Renal cortical epithelial cell (primary cell): ENCODE measurements at regions not wholly inside any gene's neighbourhood (a gene's known extent, or its start where the extent isn't known, plus 50 kb on each side); places are given as distances from the start of the nearest gene placed in this dataset.
"Not testable (repeated sequence)": the region's sequence is repeated elsewhere in the genome, so short reads cannot be mapped to it uniquely, and the experiment has no call there.

Experiments
- DNase-seq: peaks from one replicate; pipeline ENCODE4 v3.0.0-alpha.2; 2011; ENCODE audit warnings: low read depth

DNA sequence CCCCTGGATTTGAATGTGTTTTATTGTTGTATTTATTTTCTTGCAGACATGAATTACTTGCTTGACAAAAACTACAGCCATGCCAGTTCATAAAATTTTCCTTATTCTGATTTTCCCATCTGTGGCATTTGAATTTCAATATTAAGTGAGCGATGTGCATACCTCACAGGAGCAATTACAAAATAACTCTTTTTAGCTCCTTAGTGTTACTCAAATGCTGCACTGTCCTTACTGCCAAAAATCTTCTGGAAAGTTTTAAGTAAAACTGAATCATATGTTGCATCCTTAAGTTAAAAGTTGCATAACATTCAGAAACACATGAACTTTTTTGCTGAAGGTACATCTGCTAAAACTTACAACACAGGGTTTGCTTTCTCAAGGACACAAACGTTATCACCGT is 120.1 kb downstream of the OR4M2 start:
- DNase-seq, result not testable (repeated sequence)

DNA sequence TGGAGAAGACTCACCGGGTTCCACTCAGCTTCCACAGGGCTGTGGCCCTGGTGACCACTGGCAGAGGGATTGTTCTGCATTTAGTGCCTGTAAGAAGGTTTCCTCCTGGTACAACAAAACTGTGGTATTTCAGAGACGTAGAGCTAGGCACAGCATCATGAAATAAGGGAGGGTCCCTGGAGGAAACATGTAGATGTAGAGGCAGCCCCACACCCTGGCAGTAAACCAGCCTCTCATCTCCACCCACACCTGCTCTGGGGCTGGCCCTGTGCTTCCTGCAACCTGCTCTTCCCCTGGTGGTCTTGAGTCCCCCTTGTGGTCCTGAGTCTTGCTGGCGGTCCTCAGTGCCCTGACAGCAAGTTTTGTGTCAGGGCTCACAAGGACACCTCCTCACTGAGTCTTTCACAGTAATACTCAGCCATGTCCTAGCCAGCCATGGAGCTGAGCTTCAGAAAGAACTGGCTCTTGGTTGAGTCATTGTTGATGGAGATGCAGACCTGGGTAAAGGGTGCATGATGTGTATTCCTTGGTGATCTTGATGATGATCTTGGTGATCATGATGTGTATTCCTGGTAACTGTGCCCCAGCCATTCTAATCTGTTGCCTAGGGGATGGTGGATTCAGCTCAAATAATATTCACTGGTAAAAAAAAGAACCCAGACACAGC is 121.8 kb downstream of the OR4M2 start:
- not testable (repeated sequence) for DNase-seq

DNA sequence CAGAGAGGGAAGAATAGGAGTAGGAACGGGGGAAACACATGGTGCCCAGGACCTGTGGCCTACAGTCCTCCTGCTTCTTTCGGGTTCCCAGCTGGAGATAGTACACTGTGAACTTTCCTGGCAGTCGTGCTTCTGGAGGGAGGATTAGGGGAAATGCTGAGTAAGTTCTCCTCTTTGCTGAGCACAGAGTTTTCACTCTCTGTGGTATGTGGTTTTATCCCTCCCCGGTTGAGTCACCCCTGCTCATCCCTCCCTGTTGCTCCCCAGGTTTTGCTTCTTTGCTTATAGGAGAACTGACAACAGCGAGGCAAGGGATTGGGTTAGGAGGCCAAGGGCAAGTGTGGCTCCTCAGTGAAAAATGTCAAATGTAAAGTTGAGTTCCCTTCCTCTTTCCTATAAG is 122.9 kb downstream of the OR4M2 start:
- DNase-seq, result not testable (repeated sequence)

DNA sequence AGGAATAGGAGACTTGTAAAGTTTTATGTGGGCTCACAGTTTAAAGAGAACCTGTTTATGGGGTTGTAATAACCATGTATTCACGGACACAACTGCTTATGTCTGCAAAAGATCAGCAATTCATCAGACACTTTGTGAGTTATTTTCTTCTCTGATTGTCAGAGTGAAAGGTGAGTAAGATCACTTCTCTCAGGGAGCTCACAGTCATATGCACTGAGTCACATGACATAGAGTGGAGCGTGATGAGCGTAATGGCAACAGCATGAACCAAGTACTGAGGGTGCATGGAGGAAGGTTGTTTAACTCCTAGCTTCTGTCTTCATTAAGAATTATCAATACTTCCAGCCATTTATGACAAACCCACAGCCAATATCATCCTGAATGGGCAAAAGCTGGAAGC is 128.8 kb downstream of the OR4M2 start:
- not testable (repeated sequence) for DNase-seq

DNA sequence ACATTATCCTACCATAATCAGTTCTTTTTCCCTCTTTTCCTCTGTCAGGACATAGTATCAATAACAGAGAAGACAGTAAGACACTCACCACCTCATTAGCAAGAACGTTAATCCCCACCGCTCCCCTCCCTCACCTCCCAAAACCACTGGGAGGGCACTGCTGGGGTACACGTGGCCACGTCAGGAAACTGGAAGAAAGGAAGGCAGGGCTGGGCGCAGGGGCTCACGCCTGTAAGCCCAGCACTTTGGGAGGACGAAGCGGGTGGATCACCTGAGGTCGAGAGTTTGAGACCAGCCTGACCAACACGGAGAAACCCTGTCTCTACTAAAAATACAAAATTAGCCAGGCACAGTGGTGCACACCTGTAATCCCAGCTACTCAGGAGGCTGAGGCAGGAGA is 142.3 kb downstream of the OR4M2 start:
- not testable (repeated sequence) for DNase-seq

DNA sequence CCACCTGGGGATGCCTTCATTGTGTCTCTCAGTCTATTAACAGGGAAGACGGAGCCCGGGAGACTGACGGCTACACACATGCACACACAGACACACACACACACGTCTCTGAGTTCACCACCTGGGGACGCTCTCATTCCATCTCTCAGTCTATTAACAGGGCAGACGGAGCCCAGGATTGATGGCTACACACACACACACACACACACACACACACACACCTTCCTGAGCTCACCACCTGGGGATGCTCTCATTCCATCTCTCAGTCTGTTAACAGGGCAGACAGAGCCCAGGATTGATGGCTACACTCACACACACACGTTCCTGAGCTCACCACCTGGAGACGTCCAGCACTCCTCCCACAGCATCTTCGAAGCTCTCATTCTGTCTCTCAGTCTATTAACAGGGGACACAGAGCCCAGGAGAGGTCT is 143.9 kb downstream of the OR4M2 start:
- no peak for DNase-seq

DNA sequence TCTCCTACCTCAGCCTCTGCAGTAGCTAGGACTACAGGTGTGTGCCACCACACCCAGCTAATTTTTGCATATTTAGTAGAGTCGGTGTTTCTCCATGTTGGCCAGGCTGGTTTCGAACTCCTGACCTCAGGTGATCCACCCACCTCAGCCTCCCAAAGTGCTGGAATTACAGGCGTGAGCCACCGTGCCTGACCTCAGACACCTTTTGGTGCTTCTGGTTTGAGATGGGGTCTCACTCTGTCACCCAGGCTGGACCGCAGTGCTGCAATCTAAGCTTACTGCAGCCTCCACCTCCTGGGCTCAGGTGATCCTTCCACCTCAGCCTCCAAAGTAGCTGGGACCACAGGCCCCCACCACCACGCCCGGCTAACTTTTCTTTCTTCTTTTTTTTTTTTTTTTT is 144.6 kb downstream of the OR4M2 start:
- DNase-seq, result not testable (repeated sequence)

DNA sequence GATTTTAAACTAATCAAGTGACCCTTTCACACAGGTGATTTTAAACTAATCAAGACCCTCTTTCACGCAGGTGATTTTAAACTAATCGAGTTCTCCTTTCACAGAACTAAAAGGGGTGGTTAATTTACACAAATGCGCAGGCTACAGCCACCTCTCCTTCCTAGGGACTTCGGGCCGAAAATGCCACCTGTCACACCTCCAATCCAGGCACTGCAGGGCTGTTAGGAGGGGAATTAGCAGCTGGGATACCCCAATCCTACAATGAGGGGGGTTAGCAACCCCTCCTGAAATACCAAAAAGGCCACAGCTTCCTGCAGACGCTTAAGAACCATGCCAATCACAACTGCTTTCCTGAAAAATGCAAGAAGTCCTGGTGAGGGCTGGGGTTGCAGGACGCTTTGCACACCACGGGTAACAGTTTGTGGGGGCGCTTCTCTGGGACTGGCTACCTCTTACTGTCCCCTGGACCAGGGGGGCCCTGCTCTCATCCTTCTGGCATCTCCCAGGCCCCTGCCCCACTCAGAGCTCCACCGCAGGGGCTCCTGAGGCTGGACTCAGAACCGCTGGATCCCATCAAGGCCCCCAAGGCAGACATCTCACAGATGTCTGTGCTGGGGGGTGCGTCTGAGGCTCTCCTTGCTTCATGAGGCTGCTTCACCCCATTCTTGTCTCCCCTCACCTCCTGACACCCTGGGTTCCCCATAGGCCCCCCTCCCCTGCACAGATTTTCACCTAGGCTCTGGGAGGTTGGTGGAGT is 145.9 kb downstream of the OR4M2 start:
- DNase-seq, result no peak

DNA sequence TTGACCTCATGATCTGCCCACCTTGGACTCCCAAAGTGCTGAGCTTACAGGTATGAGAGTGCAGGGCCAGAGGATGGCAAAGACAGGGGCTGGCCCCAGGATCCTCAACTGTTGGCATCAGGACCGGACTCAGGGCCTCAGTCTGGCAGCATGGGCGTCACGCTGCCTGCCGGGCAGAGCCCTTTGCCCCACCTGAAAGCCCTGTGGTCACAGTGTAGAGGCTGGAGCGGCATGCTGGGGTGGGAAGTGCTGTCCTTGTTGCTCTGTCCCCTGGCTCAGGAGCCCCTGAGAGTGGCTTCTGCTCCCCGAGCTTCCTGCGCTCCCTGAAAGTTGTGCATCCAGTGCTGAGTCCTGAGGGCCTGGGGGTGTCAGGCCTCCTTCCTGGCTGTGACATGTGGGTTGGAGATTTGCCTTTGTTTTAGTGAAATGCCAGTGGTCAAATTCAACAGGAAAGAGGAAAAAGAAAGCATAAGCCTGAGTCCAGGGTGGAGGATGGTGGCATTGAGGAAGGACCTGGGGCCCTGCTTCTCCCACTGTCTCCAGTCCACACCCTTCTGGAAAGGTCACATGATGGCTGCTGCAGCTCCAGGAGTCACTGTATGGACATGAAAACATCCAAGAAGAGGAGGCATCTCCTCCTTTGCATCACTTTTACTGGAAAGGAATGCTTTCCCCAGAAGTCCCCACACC is 147.2 kb downstream of the OR4M2 start:
- DNase-seq, result no peak

DNA sequence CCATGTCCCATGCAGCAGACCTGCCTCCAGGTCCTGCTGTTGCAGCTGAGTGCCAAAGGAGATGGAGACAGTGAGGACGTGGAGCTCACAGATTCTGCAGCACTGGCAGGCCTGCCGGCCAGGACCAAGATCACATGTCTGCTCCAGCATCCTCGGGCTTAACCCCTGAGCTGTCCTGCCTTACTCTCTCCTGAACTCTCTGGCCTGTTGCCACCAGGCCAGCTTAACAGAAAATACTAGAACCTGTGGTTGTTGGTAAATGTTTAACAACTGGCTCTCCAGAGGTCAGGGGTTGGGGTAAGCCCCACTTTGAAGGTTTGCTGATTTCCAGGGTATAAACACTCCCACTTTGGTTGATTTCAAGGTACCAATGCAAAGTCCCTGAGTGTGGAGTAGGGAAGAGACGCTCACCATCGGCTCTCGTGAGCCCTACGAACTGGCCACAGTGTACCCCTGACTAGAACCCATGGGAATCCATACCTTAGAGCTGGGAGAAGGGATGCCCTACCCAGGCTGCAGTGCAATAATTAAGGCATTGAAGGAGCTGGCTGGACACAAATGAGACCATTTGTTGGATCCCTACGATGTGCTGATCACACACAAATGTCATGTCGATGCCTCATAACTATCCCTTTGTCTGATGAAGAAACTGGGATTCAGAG is 147.9 kb downstream of the OR4M2 start:
- no peak for DNase-seq

DNA sequence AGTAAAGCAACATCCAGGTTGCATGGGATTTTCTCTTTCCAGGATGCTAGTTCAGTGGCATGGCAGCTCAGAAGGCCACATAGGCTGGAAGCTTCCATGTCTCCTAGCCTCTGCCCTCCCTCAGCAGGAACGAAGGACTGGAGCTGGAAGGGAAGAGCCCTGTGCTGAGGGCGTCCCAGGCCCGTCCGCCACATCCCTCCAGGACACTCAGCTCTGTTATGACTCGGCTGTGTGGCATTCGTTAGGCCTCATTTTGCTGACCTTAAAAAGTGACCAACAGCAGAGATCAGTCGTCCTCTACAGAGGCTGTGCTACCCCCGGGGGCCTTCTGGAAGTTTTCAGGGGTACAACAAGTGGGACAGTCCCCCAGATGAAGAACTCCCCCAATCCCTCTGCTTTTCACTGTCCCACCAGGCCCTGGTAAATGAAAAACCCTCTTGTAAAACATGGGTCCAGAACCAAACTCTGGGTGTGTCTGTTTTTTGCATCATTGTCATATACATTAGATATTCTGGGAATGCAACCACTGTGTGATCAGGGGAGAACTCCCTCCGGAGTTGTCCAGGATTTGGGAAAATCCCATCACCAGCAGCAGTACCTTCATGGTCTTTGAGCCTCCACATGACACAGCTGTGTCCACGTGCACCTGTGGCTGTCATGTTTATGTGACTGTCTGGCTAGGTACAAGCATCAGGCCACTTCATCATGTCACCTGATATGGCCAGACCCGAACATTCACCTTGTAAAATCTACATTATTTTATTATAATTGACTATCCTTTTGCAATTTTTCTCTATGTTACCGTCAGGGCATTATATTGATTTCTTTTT is 149.9 kb downstream of the OR4M2 start:
- DNase-seq, result no peak

DNA sequence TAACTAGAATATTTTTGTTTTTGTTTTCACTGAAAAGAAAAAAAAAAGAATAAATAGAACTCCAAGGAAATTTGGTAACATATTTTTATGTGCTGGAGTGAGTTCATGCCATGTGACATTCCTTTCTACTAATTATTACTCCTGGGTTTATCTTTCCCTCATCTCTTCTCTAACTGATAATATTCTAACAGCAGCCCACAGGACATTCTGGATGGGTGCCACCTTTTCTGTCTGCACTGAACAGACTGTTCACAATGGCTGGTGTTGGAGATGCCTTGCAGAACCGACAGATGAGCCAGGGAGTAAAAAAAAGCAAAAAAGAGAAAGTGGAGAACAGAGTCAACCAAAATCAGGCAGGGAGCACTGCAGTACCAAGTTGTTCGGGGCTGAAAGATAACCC is 151.3 kb downstream of the OR4M2 start:
- no peak for DNase-seq

DNA sequence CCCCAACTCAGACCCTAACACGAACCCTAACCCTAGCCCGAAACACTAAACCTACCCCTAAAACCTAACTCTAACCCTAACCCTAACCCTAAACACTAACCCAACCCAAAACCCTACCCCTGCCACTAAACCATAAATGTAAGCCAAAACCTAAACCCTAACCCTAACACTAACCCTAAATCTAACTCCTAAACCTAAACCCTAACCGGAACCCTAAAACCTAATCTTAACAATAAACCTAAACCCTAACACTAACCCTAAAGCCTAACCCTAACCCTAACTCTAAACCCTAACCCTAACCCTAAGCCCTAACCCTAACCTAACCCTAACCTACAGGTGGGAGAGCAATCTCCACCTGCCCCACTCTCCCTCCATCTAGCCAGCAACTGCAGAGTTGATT is 152.3 kb downstream of the OR4M2 start:
- no peak for DNase-seq

DNA sequence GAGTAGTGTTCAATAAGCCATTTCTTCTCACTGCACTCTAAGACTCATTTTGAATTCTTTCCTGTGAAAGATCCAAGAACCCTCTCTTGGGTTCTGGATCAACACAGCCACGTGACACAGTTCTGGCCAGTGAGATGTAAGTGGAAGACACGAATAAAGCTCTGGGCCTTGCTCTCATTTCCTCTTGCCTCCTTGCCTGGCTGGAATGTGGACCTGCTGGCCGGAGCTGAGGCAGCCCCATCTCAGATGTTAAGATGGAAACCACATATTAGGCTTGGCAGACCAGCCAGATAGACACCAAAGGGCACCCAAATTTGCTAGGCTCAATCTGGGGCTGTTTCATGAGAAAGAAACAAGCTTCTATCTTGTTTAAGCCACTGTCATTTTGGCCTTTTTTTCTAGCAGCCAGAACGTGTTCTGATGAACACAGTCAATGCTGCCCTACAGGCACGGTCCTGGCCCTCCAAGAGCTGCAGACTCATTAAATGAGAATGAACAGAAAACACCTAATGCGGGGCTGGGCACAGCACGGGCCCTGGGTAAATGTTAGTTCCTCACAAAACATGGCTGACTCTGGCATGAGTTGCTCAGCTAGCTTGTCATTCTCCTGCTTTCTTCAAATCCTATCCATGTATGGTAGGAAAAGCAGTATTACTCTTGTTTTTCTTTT is 155.1 kb downstream of the OR4M2 start:
- DNase-seq, result not testable (repeated sequence)

DNA sequence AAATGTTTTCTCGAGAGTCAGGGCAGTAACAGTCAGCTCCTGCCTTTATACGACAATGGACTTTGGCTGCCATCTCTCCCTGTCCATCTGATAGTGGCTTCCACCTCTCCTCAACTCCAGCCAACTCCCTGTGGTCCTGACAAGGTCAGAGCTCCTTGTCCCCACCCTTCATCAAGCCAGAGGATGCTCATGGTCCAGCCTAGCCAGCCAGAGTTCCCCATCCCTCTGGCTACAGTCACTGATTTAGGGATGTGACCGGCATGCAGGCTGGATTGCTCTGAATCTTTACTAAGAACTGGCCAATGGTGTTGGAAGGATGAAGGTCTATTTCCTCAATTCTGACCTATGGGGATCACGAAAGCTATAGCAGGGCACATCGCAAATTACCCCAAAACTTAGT is 156.1 kb downstream of the OR4M2 start:
- no peak for DNase-seq

DNA sequence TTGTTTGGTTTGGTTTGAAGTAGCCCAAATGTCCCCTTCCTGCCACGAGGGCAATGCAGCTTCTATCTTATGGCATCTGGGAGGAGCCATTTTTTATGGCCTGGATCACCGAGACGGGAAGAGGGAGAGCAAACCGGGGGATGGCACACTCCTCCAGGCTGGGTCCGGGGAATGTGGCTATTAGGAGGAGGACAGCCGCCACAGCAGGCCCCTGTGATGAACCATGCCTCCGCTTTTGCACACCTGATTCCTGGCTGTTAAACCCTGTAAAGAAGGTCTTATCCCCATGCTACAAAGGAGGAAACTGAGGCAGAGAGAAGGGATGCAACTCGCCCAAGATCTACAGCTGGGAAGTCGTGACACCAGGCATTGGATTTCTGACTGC is 157.6 kb downstream of the OR4M2 start:
- no peak for DNase-seq

DNA sequence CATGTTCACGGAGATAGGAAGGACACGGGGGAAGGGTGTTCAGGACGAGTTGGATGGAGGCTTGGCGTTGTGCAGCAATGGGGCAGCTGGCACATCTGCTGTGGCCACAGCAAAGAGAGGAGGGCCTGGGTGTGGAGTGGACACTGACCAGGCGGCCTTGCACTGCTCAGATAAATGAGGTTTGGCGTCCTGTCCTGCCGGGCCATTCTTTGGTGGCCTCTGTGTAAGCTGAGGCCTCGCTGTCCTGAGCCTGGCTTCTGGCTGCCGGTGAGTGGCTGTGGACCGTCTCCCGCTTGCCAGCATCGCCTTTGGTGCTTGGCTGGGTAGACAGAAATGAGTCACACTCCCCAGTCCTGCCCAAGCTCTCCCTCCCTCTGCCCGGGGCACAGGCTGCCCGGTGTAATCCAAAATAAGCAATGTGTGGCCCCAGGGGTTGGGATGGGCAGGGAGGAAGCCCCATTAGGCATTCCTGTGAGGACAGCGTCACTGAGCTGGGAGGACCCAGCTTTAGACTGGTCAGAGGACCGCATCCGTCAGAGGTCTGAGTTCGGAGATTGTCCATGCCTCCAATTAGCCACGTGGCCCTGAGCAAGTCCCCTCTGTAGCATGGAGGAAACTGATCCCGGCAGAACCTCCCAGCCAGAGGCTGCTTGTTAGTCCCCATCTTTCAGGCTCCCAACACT is 158.1 kb downstream of the OR4M2 start:
- not testable (repeated sequence) for DNase-seq

DNA sequence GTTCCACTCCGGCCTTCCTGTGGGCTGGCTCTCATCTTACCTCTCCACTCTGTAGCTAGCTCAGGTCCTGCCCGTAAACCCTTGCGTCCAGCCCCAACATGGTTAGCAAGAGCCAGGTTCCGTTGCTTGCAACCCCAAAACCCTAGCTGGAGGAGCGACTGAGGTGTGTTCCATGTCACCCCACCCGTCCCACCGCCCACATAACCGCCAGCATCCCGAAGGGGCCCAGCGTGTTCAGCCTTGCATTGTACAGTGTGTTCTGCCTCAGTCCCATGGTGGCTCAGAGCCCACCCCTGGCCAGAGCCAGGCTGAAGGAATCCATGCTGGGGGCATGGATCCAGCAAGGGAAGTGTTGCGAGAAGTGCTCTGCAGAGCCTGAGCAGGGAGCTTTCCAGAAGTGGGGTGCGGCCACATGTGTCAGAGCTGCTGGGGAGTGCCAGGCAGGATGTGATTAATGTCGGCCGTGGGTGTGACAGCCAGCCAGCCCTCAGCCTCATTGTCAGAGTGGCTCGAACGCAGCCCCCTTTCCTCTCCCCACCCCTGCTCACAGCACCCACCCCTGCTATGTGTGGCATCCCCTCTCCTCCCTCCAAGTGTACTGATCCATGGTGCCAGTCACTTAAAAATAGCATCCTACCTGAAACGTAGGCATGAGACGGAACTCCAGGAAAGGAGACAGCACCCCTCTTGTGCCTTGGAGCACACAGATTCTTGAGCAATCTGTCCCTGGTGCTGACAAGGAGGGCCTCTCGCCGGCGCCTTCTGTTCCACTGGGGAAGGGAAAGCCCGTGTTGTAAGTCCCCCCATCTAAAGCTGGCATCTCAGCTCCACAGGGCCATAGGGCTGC is 158.9 kb downstream of the OR4M2 start:
- DNase-seq, result not testable (repeated sequence)

DNA sequence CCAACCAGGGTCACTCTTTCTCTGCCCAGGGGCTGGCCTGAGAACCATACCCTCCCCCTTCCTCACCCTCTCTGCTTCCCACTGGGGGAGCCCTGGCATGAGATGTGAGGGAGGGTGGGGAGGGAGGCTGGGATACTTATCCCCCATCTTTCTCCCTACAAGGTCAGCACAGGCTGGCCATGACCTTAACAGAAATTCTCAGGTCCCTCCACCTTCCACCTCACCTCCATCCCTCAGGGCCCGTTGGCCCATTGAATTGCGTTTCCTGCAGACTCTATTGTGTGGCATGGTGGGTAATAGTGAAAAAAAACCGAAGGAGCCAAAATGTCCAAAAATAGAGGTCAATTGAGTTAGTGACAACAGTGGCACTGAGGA is 159.5 kb downstream of the OR4M2 start:
- DNase-seq, result no peak
